HG02763 (cell line): ENCODE measurements at regions not wholly inside any gene's neighbourhood (a gene's known extent, or its start where the extent isn't known, plus 50 kb on each side); places are given as distances from the start of the nearest gene placed in this dataset.
"Not testable (repeated sequence)": the region's sequence is repeated elsewhere in the genome, so short reads cannot be mapped to it uniquely, and the experiment has no call there.

ENCODE experiments used
- ATAC-seq: cut with Tn5 transposase; IDR thresholded peaks from one replicate; pipeline ENCODE4 v1.9.1; 2021; ENCODE audit warnings: mild to moderate bottlenecking, moderate library complexity; ENCODE audit not compliant: unreplicated experiment

GRCh38 chr2:198546122-198546521, 741.7 kb downstream of the PLCL1 start:
- ATAC-seq = no peak

GRCh38 chr2:198545411-198545810, 741.0 kb downstream of the PLCL1 start:
- ATAC-seq = no peak

GRCh38 chr2:198544461-198544860, 740.1 kb downstream of the PLCL1 start:
- no peak for ATAC-seq

- no peak for ATAC-seq
Observed at GRCh38 chr2:198534756-198535155, 730.4 kb downstream of the PLCL1 start.

- no peak for ATAC-seq
Observed at GRCh38 chr2:198525211-198525969, 721.0 kb downstream of the PLCL1 start.

- ATAC-seq = no peak
Observed at GRCh38 chr2:198523710-198524109, 719.3 kb downstream of the PLCL1 start.

- no peak for ATAC-seq
Observed at GRCh38 chr2:198518935-198519334, 714.5 kb downstream of the PLCL1 start.

- no peak for ATAC-seq
Observed at GRCh38 chr2:198517976-198518375, 713.6 kb downstream of the PLCL1 start.

GRCh38 chr2:198508610-198509009, 704.2 kb downstream of the PLCL1 start:
- not testable (repeated sequence) for ATAC-seq

GRCh38 chr2:198499539-198499938, 695.1 kb downstream of the PLCL1 start:
- no peak for ATAC-seq

GRCh38 chr2:198498516-198498915, 694.1 kb downstream of the PLCL1 start:
- no peak for ATAC-seq

- ATAC-seq = no peak
Observed at GRCh38 chr2:198498048-198498447, 693.7 kb downstream of the PLCL1 start.

- no peak for ATAC-seq
Observed at GRCh38 chr2:198494931-198495330, 690.5 kb downstream of the PLCL1 start.

GRCh38 chr2:198490748-198491147, 686.4 kb downstream of the PLCL1 start:
- ATAC-seq = no peak

GRCh38 chr2:198488964-198489363, 684.6 kb downstream of the PLCL1 start:
- no peak for ATAC-seq

GRCh38 chr2:198483051-198483450, 678.7 kb downstream of the PLCL1 start:
- no peak for ATAC-seq

GRCh38 chr2:198479065-198479464, 674.7 kb downstream of the PLCL1 start:
- ATAC-seq = no peak

GRCh38 chr2:198478361-198478760, 674.0 kb downstream of the PLCL1 start:
- no peak for ATAC-seq

- ATAC-seq = no peak
Observed at GRCh38 chr2:198476007-198476406, 671.6 kb downstream of the PLCL1 start.

GRCh38 chr2:198471291-198471690, 666.9 kb downstream of the PLCL1 start:
- no peak for ATAC-seq

- no peak for ATAC-seq
Observed at GRCh38 chr2:198468136-198468535, 663.7 kb downstream of the PLCL1 start.

GRCh38 chr2:198465970-198466369, 661.6 kb downstream of the PLCL1 start:
- ATAC-seq = no peak

GRCh38 chr2:198456418-198456817, 652.0 kb downstream of the PLCL1 start:
- ATAC-seq = no peak
